Cardiac muscle cell (in vitro differentiated cells and primary cell): ENCODE measurements at regions not wholly inside any gene's neighbourhood (a gene's known extent, or its start where the extent isn't known, plus 50 kb on each side); places are given as distances from the start of the nearest gene placed in this dataset.
A peak's percentile ranks its signal among the peaks of the same experiment; 100 is the strongest.

Experiments used
- DNase-seq, 2 donors: peaks; one replicate each; pipeline versions ENCODE4 v3.0.0 to v3.0.0-alpha.2; 2010 to 2017; ENCODE audit warnings: low read depth in 1 of 2, low spot score in 1 of 2
- H3K27ac ChIP-seq: fragments of 200-600 bp; sonication (generic); 2 replicates; pipeline ENCODE4 v1.5.1; 2016
- H3K27me3 ChIP-seq: fragments of 200-600 bp; sonication (generic); 2 replicates; pipeline ENCODE4 v1.6.0; 2016; ENCODE audit warnings: control low read depth
- H3K36me3 ChIP-seq: fragments of 200-600 bp; sonication (generic); 2 replicates; pipeline ENCODE4 v1.5.1; 2016; ENCODE audit warnings: control low read depth
- H3K4me1 ChIP-seq: fragments of 200-600 bp; sonication (generic); 2 replicates; pipeline ENCODE4 v1.8.1; 2017; ENCODE audit warnings: low read depth, mild to moderate bottlenecking, mixed run types
- H3K4me3 ChIP-seq: fragments of 200-600 bp; sonication (generic); 2 replicates; pipeline ENCODE4 v1.5.1; 2016; ENCODE audit warnings: mild to moderate bottlenecking
- H3K9me3 ChIP-seq: fragments of 200-600 bp; sonication (generic); 2 replicates; pipeline ENCODE4 v1.5.1; 2017; ENCODE audit warnings: low read depth, mild to moderate bottlenecking, control low read depth
- TF ChIP-seq, protein P1 (sequence below): IDR thresholded peaks from 2 replicates; pipeline ENCODE4 v1.5.1; 2012; ENCODE audit warnings: low read depth, mild to moderate bottlenecking, low read length

DNA sequence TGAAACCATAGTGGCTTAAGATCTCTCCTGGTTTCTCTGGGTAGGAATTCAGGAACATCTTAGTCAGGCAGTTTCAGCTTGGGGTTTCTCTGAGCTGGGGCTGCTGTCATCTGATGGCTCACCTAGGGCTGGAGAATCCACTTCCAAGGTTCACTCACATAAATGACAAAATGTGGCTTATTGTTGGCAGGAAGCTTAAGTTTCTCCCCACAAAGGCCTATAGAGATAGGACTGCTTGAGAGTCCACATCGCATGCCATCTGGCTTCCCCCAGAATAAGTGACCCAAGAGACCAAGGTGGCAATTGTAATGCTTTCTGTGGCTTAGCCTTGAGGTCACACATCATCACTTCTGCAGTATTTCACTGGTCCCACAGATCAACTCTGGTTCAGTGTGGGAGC is 131.4 kb downstream of the EDN1 start:
- Histone ChIP-seq H3K9me3 (no peaks in the 10 kb centered on the region), H3K4me1 (no peaks in the 10 kb centered on the region), H3K27ac (no peak overlapping the region), H3K36me3 (no peaks in the 10 kb centered on the region), H3K4me3 (no peak overlapping the region), H3K27me3 (no peaks in the 10 kb centered on the region)
- TF ChIP-seq, protein P1, sequence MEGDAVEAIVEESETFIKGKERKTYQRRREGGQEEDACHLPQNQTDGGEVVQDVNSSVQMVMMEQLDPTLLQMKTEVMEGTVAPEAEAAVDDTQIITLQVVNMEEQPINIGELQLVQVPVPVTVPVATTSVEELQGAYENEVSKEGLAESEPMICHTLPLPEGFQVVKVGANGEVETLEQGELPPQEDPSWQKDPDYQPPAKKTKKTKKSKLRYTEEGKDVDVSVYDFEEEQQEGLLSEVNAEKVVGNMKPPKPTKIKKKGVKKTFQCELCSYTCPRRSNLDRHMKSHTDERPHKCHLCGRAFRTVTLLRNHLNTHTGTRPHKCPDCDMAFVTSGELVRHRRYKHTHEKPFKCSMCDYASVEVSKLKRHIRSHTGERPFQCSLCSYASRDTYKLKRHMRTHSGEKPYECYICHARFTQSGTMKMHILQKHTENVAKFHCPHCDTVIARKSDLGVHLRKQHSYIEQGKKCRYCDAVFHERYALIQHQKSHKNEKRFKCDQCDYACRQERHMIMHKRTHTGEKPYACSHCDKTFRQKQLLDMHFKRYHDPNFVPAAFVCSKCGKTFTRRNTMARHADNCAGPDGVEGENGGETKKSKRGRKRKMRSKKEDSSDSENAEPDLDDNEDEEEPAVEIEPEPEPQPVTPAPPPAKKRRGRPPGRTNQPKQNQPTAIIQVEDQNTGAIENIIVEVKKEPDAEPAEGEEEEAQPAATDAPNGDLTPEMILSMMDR = no peak
- DNase-seq = no peak

DNA sequence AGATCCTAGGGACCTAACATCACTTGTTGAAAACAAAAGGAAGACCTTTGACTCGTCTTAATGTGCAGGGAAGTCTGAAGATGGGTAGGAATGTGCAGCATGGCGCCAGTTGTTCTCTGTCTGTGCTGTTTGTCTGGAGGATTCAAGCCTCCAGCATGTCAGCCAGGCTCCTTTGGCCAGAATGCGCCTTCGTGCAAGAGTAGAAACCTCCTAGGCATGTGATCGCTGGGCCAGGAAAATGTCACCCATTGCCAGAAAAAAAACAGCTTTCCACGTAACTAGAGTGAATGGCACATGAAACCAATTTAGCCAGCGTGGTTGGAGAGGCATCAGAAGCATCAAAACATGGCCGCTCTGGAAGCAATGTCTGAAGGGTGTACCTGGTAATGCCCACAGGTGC is 132.7 kb downstream of the EDN1 start:
- H3K4me1 ChIP-seq = no peaks in the 10 kb centered on the region
- H3K27ac ChIP-seq = no peak overlapping the region
- H3K27me3 ChIP-seq = no peaks in the 10 kb centered on the region
- no peak overlapping the region for H3K4me3 ChIP-seq
- TF ChIP-seq, protein P1 = no peak
- no peaks in the 10 kb centered on the region for H3K9me3 ChIP-seq
- no peaks in the 10 kb centered on the region for H3K36me3 ChIP-seq
- no peak for DNase-seq

DNA sequence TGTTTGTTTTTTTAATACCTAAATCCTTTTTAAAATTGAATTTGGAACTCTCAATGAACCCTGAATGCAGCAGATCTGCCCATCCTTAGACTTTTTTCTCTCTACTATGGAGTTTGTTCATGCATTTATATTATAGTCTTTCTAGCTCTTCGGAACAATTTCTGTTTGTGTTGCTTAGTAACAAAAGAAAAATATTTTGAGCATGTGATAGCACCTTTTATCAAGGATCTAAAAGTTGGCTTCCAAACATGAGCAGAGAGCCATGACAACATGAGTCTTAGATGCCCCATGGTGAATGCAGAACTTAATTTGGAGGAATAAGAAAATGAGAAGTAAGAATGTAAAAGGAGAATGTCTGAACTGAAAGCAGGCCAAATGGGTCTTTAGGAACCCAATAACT is 133.7 kb downstream of the EDN1 start:
- Histone ChIP-seq H3K4me3 (no peak overlapping the region), H3K27me3 (no peaks in the 10 kb centered on the region), H3K36me3 (no peaks in the 10 kb centered on the region), H3K4me1 (no peaks in the 10 kb centered on the region), H3K9me3 (no peaks in the 10 kb centered on the region), H3K27ac (no peak overlapping the region)
- TF ChIP-seq, protein P1 = no peak
- peak in 1 of 2 donors; percentile 35 for DNase-seq

DNA sequence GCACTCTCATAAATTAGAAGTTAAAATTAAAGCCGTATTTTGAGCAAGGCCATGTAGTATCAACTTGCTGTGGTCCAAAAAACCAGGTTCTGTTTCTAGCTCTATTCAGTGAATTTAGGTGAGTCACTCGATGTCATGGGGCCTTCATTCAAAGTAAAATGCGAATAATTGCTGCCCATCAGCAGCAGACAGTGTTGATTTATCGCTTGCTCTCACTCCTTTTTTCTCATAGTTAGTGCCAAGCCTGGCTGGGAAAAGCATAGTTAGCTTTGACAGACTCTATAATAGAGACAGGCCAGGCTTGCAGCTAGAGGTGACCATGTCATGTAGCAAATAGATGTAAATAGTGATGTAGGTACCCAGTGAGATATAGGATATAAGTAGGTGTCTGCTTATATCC is 136.0 kb downstream of the EDN1 start:
- H3K27ac ChIP-seq = no peak overlapping the region
- DNase-seq = no peak
- TF ChIP-seq, protein P1 = no peak
- no peaks in the 10 kb centered on the region for H3K36me3 ChIP-seq
- no peaks in the 10 kb centered on the region for H3K9me3 ChIP-seq
- H3K4me3 ChIP-seq = no peak overlapping the region
- H3K27me3 ChIP-seq = no peaks in the 10 kb centered on the region
- H3K4me1 ChIP-seq = no peaks in the 10 kb centered on the region

DNA sequence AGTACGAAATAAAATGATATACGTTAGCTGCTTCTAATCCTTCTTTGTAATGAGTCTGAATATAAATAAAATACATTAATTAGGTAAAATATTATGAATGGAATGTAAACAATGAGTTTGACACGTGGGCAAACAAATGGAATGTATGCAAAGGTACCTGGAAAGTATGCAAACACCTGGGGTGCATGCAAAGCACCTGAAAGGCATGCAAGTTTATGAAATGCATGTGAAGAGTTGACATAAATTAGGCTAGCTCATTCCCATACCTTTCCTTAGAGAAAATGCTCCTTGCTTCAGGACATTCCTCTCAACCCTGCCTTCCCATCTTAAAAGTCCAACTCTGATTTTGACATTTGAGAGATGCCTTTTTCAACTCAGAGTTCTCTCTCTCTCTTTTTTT is 140.9 kb downstream of the EDN1 start:
- H3K27ac ChIP-seq = no peak overlapping the region
- H3K4me3 ChIP-seq = no peak overlapping the region
- H3K4me1 ChIP-seq = no peaks in the 10 kb centered on the region
- H3K36me3 ChIP-seq = no peaks in the 10 kb centered on the region
- DNase-seq = no peak
- TF ChIP-seq, protein P1 = no peak
- no peaks in the 10 kb centered on the region for H3K9me3 ChIP-seq
- no peaks in the 10 kb centered on the region for H3K27me3 ChIP-seq

DNA sequence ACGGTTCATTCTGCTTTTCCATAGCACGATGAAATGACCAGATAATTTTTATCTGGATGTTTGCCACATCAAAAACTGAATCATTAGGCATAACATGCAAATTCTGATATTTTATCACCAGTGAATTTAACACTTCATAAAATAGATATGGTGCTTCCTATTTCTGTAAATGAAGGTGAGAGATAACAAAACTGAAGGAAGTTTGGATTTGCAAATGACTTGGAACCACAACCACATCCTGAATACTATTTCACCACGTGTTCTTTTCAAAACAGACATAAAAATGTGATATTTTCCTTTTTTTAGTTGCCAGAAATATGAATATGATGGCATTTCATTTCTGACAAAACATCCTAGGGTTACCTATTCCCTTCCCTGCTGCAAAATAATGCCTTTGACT is 146.1 kb downstream of the EDN1 start:
- no peaks in the 10 kb centered on the region for H3K36me3 ChIP-seq
- no peak overlapping the region for H3K4me3 ChIP-seq
- TF ChIP-seq, protein P1 = no peak
- H3K9me3 ChIP-seq = no peaks in the 10 kb centered on the region
- H3K4me1 ChIP-seq = no peaks in the 10 kb centered on the region
- no peak overlapping the region for H3K27ac ChIP-seq
- no peak for DNase-seq
- no peaks in the 10 kb centered on the region for H3K27me3 ChIP-seq
